Neural progenitor cell (in vitro differentiated cells): ENCODE measurements at regions not wholly inside any gene's neighbourhood (a gene's known extent, or its start where the extent isn't known, plus 50 kb on each side); places are given as distances from the start of the nearest gene placed in this dataset.

Experiments
- EZH2 ChIP-seq: fragments of 200-600 bp; sonication (generic); IDR thresholded peaks from 2 replicates; pipeline ENCODE4 v1.6.1; 2017; ENCODE audit warnings: antibody characterized with exemption, mild to moderate bottlenecking, moderate library complexity
- EZH2phosphoT487 ChIP-seq: fragments of 200-600 bp; sonication (generic); IDR thresholded peaks from 2 replicates; pipeline ENCODE4 v1.6.1; 2017; ENCODE audit warnings: antibody characterized with exemption
- TF ChIP-seq, protein P1 (sequence below): fragments of 200-600 bp; sonication (generic); IDR thresholded peaks from 2 replicates; pipeline ENCODE4 v1.5.1; 2017; ENCODE audit warnings: antibody characterized with exemption, mild to moderate bottlenecking

DNA sequence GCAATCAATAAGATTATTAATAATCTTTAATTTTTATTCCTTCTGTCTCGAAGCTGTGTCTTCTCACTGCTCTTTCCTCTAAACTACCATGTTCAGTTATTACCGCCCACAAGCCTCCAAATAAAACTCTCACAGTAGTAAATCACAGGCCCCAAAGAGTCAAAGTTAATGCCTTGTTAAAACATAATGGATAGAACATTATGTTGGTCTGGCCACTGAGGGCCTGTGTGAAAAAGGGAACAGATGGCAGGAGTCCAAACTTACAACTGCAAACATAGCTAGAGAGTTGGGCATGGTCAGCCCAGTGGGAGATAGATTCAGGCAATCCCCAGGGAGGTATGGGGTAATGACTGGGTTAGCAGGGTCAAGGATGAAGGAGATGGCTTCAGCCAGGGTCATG, 84.6 kb upstream of the TNIP3 start:
- TF ChIP-seq, protein P1, sequence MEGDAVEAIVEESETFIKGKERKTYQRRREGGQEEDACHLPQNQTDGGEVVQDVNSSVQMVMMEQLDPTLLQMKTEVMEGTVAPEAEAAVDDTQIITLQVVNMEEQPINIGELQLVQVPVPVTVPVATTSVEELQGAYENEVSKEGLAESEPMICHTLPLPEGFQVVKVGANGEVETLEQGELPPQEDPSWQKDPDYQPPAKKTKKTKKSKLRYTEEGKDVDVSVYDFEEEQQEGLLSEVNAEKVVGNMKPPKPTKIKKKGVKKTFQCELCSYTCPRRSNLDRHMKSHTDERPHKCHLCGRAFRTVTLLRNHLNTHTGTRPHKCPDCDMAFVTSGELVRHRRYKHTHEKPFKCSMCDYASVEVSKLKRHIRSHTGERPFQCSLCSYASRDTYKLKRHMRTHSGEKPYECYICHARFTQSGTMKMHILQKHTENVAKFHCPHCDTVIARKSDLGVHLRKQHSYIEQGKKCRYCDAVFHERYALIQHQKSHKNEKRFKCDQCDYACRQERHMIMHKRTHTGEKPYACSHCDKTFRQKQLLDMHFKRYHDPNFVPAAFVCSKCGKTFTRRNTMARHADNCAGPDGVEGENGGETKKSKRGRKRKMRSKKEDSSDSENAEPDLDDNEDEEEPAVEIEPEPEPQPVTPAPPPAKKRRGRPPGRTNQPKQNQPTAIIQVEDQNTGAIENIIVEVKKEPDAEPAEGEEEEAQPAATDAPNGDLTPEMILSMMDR = no peak
- TF ChIP-seq EZH2phosphoT487 = no peak
- TF ChIP-seq EZH2 = no peak
